Osteoblast (primary cell): ENCODE measurements at regions not wholly inside any gene's neighbourhood (a gene's known extent, or its start where the extent isn't known, plus 50 kb on each side); places are given as distances from the start of the nearest gene placed in this dataset.

ENCODE experiments used
- DNase-seq: peaks from one replicate; pipeline ENCODE4 v3.0.0; 2011; ENCODE audit warnings: low spot score, mixed read lengths; ENCODE audit not compliant: insufficient read length; ENCODE audit errors: missing footprints
- H2AFZ ChIP-seq: 2 replicates; pipeline ENCODE4 v1.6.0; 2011; ENCODE audit warnings: mild to moderate bottlenecking, low read length
- H3K27ac ChIP-seq: 2 replicates; pipeline ENCODE4 v1.5.1; 2011; ENCODE audit warnings: mild to moderate bottlenecking, low read depth, low read length, moderate library complexity
- H3K27me3 ChIP-seq: 2 replicates; pipeline ENCODE4 v1.6.0; 2012; ENCODE audit warnings: mild to moderate bottlenecking, control low read depth, inconsistent platforms, low read length, moderate library complexity; ENCODE audit not compliant: insufficient read depth
- H3K36me3 ChIP-seq: 2 replicates; pipeline ENCODE4 v1.5.1; 2011; ENCODE audit warnings: mild to moderate bottlenecking, low read length, control low read depth, moderate library complexity; ENCODE audit not compliant: insufficient read depth
- H3K4me1 ChIP-seq: 2 replicates; pipeline ENCODE4 v1.5.1; 2011; ENCODE audit warnings: mild to moderate bottlenecking, low read length, control low read depth, moderate library complexity; ENCODE audit not compliant: insufficient read depth
- H3K4me2 ChIP-seq: 2 replicates; pipeline ENCODE4 v1.6.0; 2011; ENCODE audit warnings: mild to moderate bottlenecking, low read length; ENCODE audit not compliant: insufficient read depth
- H3K4me3 ChIP-seq: fragments of 200-600 bp; sonication (generic); 3 replicates; pipeline ENCODE4 v1.5.1; 2012; ENCODE audit warnings: mild to moderate bottlenecking, low read length, inconsistent platforms; ENCODE audit not compliant: insufficient read depth
- H3K79me2 ChIP-seq: 2 replicates; pipeline ENCODE4 v1.6.0; 2012; ENCODE audit warnings: mild to moderate bottlenecking, low read length, control low read depth, inconsistent platforms; ENCODE audit not compliant: insufficient read depth
- H3K9me3 ChIP-seq: 2 replicates; pipeline ENCODE4 v1.5.1; 2011; ENCODE audit warnings: low read depth, low read length, control low read depth
- H4K20me1 ChIP-seq: 2 replicates; pipeline ENCODE4 v1.6.0; 2012; ENCODE audit warnings: mild to moderate bottlenecking, low read length, control low read depth; ENCODE audit not compliant: insufficient read depth
- CTCF ChIP-seq: IDR thresholded peaks from 2 replicates; pipeline ENCODE4 v1.5.1; 2011; ENCODE audit warnings: mild to moderate bottlenecking, low read depth, low read length, moderate library complexity; ENCODE audit errors: extremely low read depth

- Histone ChIP-seq H3K27me3 (peaks cover 18% of the 10 kb centered on the region), H3K36me3 (no peaks in the 10 kb centered on the region), H3K4me2 (no peak overlapping the region), H3K27ac (no peak overlapping the region), H2AFZ (no peak overlapping the region), H3K9me3 (no peaks in the 10 kb centered on the region), H3K4me1 (no peaks in the 10 kb centered on the region), H4K20me1 (no peaks in the 10 kb centered on the region), H3K79me2 (no peaks in the 10 kb centered on the region), H3K4me3 (no peak overlapping the region)
- no peak for TF ChIP-seq CTCF
- no peak for DNase-seq
These were observed 117.0 kb upstream of the SYT6 start for GRCh38 chr1:114270718-114271117.

- peaks cover 15% of the 10 kb centered on the region for H3K27me3 ChIP-seq
- no peak overlapping the region for H2AFZ ChIP-seq
- no peaks in the 10 kb centered on the region for H3K4me1 ChIP-seq
- no peak overlapping the region for H3K4me2 ChIP-seq
- no peak for DNase-seq
- no peaks in the 10 kb centered on the region for H4K20me1 ChIP-seq
- H3K4me3 ChIP-seq: no peak overlapping the region
- no peaks in the 10 kb centered on the region for H3K9me3 ChIP-seq
- no peak for TF ChIP-seq CTCF
- no peaks in the 10 kb centered on the region for H3K79me2 ChIP-seq
- H3K27ac ChIP-seq: no peak overlapping the region
- H3K36me3 ChIP-seq: no peaks in the 10 kb centered on the region
These were observed 116.6 kb upstream of the SYT6 start for GRCh38 chr1:114270282-114270681.

- Histone ChIP-seq H3K4me2 (no peak overlapping the region), H3K4me3 (no peak overlapping the region), H3K4me1 (no peaks in the 10 kb centered on the region), H3K79me2 (no peaks in the 10 kb centered on the region), H3K27me3 (peaks cover 14% of the 10 kb centered on the region), H2AFZ (no peak overlapping the region), H3K9me3 (no peaks in the 10 kb centered on the region), H3K36me3 (no peaks in the 10 kb centered on the region), H4K20me1 (no peaks in the 10 kb centered on the region), H3K27ac (no peak overlapping the region)
- no peak for TF ChIP-seq CTCF
- no peak for DNase-seq
These were observed 115.9 kb upstream of the SYT6 start for GRCh38 chr1:114269539-114269938.

- Histone ChIP-seq H3K4me2 (no peak overlapping the region), H3K27ac (no peak overlapping the region), H4K20me1 (no peaks in the 10 kb centered on the region), H3K4me3 (no peak overlapping the region), H3K27me3 (peaks cover 15% of the 10 kb centered on the region), H3K79me2 (no peaks in the 10 kb centered on the region), H3K4me1 (no peaks in the 10 kb centered on the region), H3K36me3 (no peaks in the 10 kb centered on the region), H3K9me3 (no peaks in the 10 kb centered on the region), H2AFZ (no peak overlapping the region)
- TF ChIP-seq CTCF: no peak
- no peak for DNase-seq
These were observed 109.7 kb upstream of the SYT6 start for GRCh38 chr1:114263343-114263742.
